Hypothalamus (tissue), 51 donors: ENCODE measurements at regions not wholly inside any gene's neighbourhood (a gene's known extent, or its start where the extent isn't known, plus 50 kb on each side); places are given as distances from the start of the nearest gene placed in this dataset.
"Not testable (repeated sequence)": the region's sequence is repeated elsewhere in the genome, so short reads cannot be mapped to it uniquely, and the experiment has no call there.

ENCODE experiments used
- DNase-seq, 51 donors: peaks; one replicate each; lab custom pipeline; 2025; lab: John Stamatoyannopoulos, UW

GRCh38 chr3:107142171-107142570 is 235.1 kb upstream of the CCDC54 start:
- no peak for DNase-seq

DNA sequence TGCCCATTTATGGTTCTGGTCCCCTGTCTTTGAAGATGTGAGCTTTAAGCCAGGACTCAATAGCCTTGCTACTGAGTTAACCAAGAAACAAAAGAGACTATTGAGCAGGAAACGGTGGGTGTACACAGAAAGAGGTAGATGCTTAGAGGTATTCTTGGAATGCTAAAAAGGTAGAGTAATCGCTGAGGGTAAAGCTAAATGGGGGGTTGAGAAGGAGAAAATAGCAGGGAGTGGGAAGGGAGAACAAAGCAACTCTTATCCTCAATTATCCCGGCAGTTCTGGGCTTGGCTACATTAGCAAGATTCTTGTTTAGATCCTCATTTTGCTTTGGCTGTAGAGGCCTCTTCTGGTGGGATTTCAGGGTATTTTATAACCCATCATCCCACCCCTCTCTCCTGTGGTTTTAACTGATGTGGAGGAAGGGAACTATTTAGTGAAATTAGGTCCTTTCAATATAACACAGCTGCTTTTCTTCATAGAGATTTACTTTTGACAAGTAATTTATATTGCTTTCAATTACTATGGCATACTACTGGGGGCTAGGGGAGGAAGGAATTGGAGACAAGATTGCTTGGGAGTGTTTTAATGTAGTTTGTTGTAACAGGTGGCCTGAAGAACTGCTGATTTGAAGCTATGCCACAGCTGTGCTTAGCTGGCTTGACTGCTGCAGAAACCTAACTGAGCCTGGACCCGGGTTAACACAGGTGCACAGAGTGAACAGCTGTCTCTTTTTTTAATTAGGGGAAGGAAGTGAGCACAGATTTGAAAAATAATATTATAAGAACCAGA is 234.3 kb upstream of the CCDC54 start:
- DNase-seq, result peak in 1 of 51 donors; percentile 52

- no peak for DNase-seq
Observed at GRCh38 chr3:107150675-107151074, 226.6 kb upstream of the CCDC54 start.

GRCh38 chr3:107153981-107154380 is 223.3 kb upstream of the CCDC54 start:
- DNase-seq, result peak in 1 of 51 donors; percentile 4

- DNase-seq, result no peak
Observed at GRCh38 chr3:107172411-107172810, 204.8 kb upstream of the CCDC54 start.

- no peak for DNase-seq
Observed at GRCh38 chr3:107184375-107184774, 192.9 kb upstream of the CCDC54 start.

DNA sequence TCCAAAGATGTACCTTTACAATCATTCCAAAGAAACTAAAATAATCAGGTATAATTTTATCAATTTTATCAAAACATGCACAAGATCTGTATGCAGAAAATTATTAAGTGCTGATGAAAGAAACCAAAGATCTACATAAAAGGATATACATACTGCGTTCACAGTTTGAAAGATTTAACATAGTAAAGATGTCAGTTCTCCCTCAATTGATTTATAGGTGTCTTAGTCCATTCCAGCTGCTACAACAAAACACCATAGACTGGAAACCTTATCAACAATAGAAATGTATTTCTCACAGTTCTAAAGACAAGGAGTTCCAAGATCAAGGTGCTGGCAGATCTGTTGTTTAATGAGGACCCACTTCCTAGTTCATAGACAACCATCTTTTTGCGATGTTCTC is 189.0 kb upstream of the CCDC54 start:
- DNase-seq, result no peak

GRCh38 chr3:107189158-107189791 is 188.0 kb upstream of the CCDC54 start:
- no peak for DNase-seq

GRCh38 chr3:107193116-107193515 is 184.1 kb upstream of the CCDC54 start:
- DNase-seq, result no peak

DNA sequence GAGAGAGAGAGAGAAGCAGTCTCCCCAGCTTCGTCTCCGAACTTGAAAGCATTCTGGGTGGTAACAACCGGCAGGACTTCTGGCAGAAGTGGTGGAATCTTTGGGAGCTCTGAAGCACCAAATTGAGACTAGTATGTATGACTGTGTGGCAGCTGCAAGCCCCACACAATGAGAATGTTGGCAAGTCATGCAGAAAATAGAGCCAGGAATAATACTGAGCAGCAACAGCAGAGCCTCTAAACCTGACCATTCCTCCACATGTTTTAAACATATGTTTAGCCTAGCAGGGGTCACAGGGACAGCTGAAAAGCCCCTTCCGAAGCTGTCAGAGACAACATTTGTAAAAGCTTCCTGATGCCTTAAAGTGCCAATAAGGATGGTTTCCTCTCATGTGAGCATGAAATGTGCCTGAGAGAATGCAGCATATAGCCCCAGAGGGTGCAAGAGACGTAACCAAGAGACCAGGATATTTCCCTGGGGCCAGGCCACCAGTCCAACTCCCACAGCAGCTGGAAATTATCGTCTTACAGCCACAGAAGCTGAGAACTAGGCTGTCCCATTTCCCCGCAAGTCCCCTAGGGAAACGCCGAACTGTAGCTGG is 178.6 kb upstream of the CCDC54 start:
- peak in 10 of 51 donors; percentile 3 to 48 (median 22) for DNase-seq

GRCh38 chr3:107201146-107201545 is 176.1 kb upstream of the CCDC54 start:
- no peak for DNase-seq

DNA sequence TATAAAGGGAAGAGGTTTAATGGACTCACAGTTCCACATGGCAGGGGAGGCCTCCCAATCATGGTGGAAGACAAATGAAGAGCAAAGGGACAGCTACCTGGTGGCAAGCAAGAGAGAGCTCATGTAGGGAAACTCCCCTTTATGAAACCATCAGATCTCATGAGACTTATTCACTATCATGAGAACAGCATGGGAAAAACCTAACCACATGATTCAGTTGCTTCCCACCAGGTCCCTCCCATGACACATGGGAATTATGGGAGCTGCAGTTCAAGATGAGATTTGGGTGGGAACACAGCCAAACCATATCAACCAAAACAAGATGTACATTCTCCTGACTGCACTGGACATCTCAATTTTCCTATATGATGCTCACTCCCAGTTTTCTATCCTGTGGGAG is 174.4 kb upstream of the CCDC54 start:
- not testable (repeated sequence) for DNase-seq

DNA sequence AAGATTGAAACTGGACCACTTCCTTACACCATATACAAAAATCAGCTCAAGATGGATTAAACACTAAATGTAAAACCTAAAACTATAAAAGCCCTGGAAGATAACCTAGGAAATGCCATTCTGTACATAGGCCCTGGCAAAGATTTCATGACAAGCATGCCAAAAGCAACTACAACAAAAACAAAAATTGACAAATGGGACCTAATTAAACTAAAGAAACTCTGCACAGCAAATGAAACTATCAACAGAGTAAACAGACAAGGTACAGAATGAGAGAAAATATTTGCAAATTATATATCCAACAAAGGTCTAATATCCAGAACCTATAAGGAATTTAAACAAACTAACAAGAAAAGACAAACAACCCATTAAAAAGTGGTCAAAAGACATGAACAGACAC is 173.1 kb upstream of the CCDC54 start:
- no peak for DNase-seq

DNA sequence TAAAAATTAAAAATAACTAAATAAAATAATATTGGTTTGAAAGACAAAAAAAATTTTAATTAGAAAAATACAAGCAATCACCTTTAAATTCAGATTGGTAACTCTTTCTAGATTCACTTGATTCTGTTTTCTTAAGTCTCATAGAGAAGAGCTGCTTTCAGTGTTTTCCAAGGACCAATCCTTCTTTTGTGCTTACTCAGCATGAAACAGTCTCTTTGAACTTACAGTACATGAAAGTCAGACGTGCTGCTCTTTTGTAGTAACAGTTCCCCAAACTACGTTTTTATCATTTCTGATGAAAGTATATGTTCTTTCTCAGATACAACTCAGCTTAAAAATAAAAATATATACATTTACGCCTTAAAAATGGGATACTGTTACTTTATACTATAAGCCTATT is 171.9 kb upstream of the CCDC54 start:
- no peak for DNase-seq

DNA sequence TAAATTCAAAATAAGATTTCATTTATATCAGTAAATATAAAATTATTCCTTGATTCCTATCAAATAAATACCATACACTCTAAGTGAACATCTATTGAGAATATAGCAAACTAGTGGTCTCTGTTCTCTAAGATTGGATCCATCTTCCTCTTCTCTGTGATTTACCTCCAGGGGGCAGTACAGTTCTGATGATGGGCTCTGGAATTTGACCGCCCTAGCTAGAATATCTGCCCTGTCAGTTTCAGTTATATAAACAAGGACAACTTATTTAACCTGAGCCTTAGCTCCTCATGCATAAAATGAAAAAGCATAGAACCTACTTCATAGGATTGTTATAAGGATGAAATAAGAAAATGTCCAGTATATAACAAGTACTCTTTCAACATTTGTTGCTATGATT is 171.1 kb upstream of the CCDC54 start:
- DNase-seq, result peak in 9 of 51 donors; percentile 6 to 64 (median 19)

DNA sequence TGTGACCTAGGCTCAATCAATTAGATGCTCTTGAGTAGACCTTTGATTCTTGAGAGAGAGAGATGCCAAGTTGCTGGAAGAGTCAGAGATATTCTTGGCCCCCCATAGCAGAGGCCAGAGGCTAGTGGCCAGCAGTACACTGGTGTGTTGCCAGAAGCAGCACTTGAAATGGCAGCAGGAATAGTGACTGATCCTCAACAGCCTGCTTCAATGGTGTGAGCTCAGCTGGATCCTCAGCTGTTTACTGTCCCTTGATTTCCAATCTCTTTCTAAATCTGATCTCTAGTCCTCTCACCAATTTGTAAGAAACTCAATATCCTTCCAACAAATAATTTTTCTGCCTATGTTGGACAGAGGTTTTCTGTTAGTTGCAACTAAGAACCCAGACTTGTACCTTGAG is 170.3 kb upstream of the CCDC54 start:
- peak in 2 of 51 donors; percentile 10 to 39 for DNase-seq

DNA sequence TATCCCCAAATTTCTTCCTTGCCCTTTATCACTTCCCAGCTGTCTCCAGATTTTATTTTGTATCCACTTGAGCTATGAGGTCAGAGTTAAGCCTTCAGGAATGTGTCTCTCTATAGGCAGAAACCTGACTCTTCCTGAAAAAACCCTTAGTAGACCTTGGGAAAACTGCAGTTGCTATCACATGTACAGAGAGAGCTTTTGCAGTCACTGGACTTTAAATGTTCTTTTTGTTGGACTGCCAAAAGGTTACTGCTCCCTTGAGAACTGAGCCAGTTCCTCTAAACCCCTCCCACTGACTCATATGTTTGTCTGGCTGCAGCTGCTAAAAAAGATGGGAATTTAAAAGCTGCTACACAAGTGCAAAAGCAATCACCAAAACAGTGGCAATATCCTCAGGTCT is 169.1 kb upstream of the CCDC54 start:
- DNase-seq, result peak in 11 of 51 donors; percentile 5 to 78 (median 29)

GRCh38 chr3:107208796-107209195 is 168.4 kb upstream of the CCDC54 start:
- DNase-seq, result peak in 1 of 51 donors; percentile 49

- peak in 2 of 51 donors; percentile 29 to 34 for DNase-seq
Observed at GRCh38 chr3:107209302-107209990, 167.8 kb upstream of the CCDC54 start.

- no peak for DNase-seq
Observed at GRCh38 chr3:107211608-107212007, 165.6 kb upstream of the CCDC54 start.

GRCh38 chr3:107212618-107213017 is 164.6 kb upstream of the CCDC54 start:
- DNase-seq, result no peak
